ENCODE measurements at regions not wholly inside any gene's neighbourhood (a gene's known extent, or its start where the extent isn't known, plus 50 kb on each side); places are given as distances from the start of the nearest gene placed in this dataset.

- no peak for ATAC-seq
- Histone ChIP-seq H3K27me3 (no peaks in the 10 kb centered on the region), H3K36me3 (peaks cover 0 to 20% of the 10 kb centered on the region in 2 donors), H3K4me1 (peaks cover 90 to 97% of the 10 kb centered on the region in 2 donors), H3K27ac (peak overlapping the region; percentile 8 to 100 (median 58)), H3K4me3 (peak overlapping the region in 3 of 4 donors; percentile 3 to 27 (median 6)), H3K9me3 (no peaks in the 10 kb centered on the region)
- intact Hi-C loops (cut with DNase I; ENCODE audit: low total_unique reads) = no loop called here
- DNase-seq = no peak
- TF ChIP-seq POLR2A (IDR thresholded peaks at IDR 0.05) (no peak), CTCF (IDR thresholded peaks at IDR 0.05 in 4 of 5, conservative IDR thresholded peaks at IDR 0.05 in 1 of 5) (no peak)
- in situ Hi-C loops (cut with MboI; ENCODE audit: low sequenced_read_pairs in 4 of 4) = loop anchor here in 2 of 4 donors (25.0 kb wide), 2 partner anchors 214 to 339 kb away; no protein-coding TSS in a partner anchor
Observed at GRCh38 chr7:131097662-131098376, 229.9 kb upstream of the MKLN1 start.

- no peak for TF ChIP-seq POLR2A (IDR thresholded peaks at IDR 0.05)
- no peak for TF ChIP-seq CTCF (IDR thresholded peaks at IDR 0.05 in 4 of 5, conservative IDR thresholded peaks at IDR 0.05 in 1 of 5)
- H3K9me3 ChIP-seq = no peaks in the 10 kb centered on the region
- DNase-seq (no peak), ATAC-seq (no peak)
- peak overlapping the region in 2 of 4 donors; percentile 4 to 27 for H3K4me3 ChIP-seq
- intact Hi-C loops (cut with DNase I; ENCODE audit: low total_unique reads) (no loop called here), in situ Hi-C loops (cut with MboI; ENCODE audit: low sequenced_read_pairs in 4 of 4) (loop anchor here in 2 of 4 donors (25.0 kb wide), 2 partner anchors 214 to 339 kb away; no protein-coding TSS in a partner anchor)
- H3K4me1 ChIP-seq = peaks cover 90 to 97% of the 10 kb centered on the region in 2 donors
- no peaks in the 10 kb centered on the region for H3K27me3 ChIP-seq
- peaks cover 0 to 27% of the 10 kb centered on the region in 2 donors for H3K36me3 ChIP-seq
- H3K27ac ChIP-seq = peak overlapping the region in 3 of 4 donors; percentile 29 to 100 (median 81)
Observed at GRCh38 chr7:131098527-131098926, 229.1 kb upstream of the MKLN1 start.

GRCh38 chr7:131100357-131101054 lies 227.2 kb upstream of the MKLN1 start:
- DNase-seq (no peak), ATAC-seq (no peak)
- Histone ChIP-seq H3K4me3 (peak overlapping the region in 3 of 4 donors; percentile 1 to 61 (median 24)), H3K27ac (peak overlapping the region; percentile 19 to 100 (median 60)), H3K9me3 (no peaks in the 10 kb centered on the region), H3K4me1 (peaks cover 88 to 91% of the 10 kb centered on the region in 2 donors), H3K27me3 (no peaks in the 10 kb centered on the region), H3K36me3 (peaks cover 0 to 37% of the 10 kb centered on the region in 2 donors)
- intact Hi-C loops (cut with DNase I; ENCODE audit: low total_unique reads) (loop anchor here (10.0 kb wide), 2 partner anchors 324 to 394 kb away; no protein-coding TSS in a partner anchor), in situ Hi-C loops (cut with MboI; ENCODE audit: low sequenced_read_pairs in 4 of 4) (loop anchor here in 1 of 4 donors (10.0 kb wide), 1 partner anchor 184 kb away; no protein-coding TSS in a partner anchor)
- TF ChIP-seq POLR2A (IDR thresholded peaks at IDR 0.05) = no peak
- TF ChIP-seq CTCF (IDR thresholded peaks at IDR 0.05 in 4 of 5, conservative IDR thresholded peaks at IDR 0.05 in 1 of 5) = no peak

GRCh38 chr7:131103997-131104396 lies 223.7 kb upstream of the MKLN1 start:
- no peaks in the 10 kb centered on the region for H3K27me3 ChIP-seq
- intact Hi-C loops (cut with DNase I; ENCODE audit: low total_unique reads) (loop anchor here (10.0 kb wide), 2 partner anchors 321 to 391 kb away; no protein-coding TSS in a partner anchor), in situ Hi-C loops (cut with MboI; ENCODE audit: low sequenced_read_pairs in 4 of 4) (loop anchor here in 1 of 4 donors (10.0 kb wide), 1 partner anchor 181 kb away; no protein-coding TSS in a partner anchor)
- DNase-seq (no peak), ATAC-seq (no peak)
- peak overlapping the region; percentile 61 to 93 (median 68) for H3K4me3 ChIP-seq
- H3K36me3 ChIP-seq = peaks cover 0 to 55% of the 10 kb centered on the region in 2 donors
- TF ChIP-seq POLR2A (IDR thresholded peaks at IDR 0.05) = no peak
- H3K27ac ChIP-seq = peak overlapping the region; percentile 80 to 100 (median 88)
- H3K9me3 ChIP-seq = no peaks in the 10 kb centered on the region
- H3K4me1 ChIP-seq = peaks cover 54 to 56% of the 10 kb centered on the region in 2 donors

Measured in gastrocnemius medialis (tissue), 4 donors.